H1 (cell line): ENCODE measurements at regions not wholly inside any gene's neighbourhood (a gene's known extent, or its start where the extent isn't known, plus 50 kb on each side); places are given as distances from the start of the nearest gene placed in this dataset.

Experiments
- CTCF ChIA-PET: fragments of 300-600 bp; sonication (Branson Sonifier 250); formaldehyde crosslinking; loops from one replicate; lab custom pipeline; 2021; ENCODE audit not compliant: partially characterized antibody; lab: Charles Lee
- POLR2A ChIA-PET: fragments of 300-600 bp; sonication (Branson Sonifier 250); formaldehyde crosslinking; loops from one replicate; lab custom pipeline; 2021; ENCODE audit warnings: inconsistent platforms; ENCODE audit not compliant: partially characterized antibody; lab: Charles Lee
- DNase-seq, 2 experiments: peaks; one replicate each; pipeline versions ENCODE4 v3.0.0 to v3.0.0-alpha.2; 2010 to 2022; ENCODE audit warnings: low spot score in 2 of 2, low read depth in 1 of 2, mixed read lengths in 1 of 2
- FAIRE-seq: peaks from 2 replicates; lab custom pipeline; 2011; peaks lifted over from hg19 to GRCh38; lab: Jason Lieb, UNC
- H2AFZ ChIP-seq: 2 replicates; pipeline ENCODE4 v1.8.1; 2012; ENCODE audit warnings: low read length, inconsistent platforms
- H2AK5ac ChIP-seq: 2 replicates; pipeline ENCODE4 v1.6.1; 2013; ENCODE audit warnings: low read depth, low read length
- H2BK120ac ChIP-seq: replicated peaks from 2 replicates; pipeline ENCODE3; 2013; ENCODE audit warnings: low read depth, low read length, inconsistent platforms
- H2BK12ac ChIP-seq: 2 replicates; pipeline ENCODE4 v1.6.1; 2013; ENCODE audit warnings: low read depth, low read length
- H2BK15ac ChIP-seq: 2 replicates; pipeline ENCODE4 v1.6.1; 2013; ENCODE audit warnings: low read length
- H2BK20ac ChIP-seq: 2 replicates; pipeline ENCODE4 v1.6.1; 2013; ENCODE audit warnings: low read length
- H2BK5ac ChIP-seq: 2 replicates; pipeline ENCODE4 v1.6.1; 2013; ENCODE audit warnings: low read depth, low read length
- H3K14ac ChIP-seq: 2 replicates; pipeline ENCODE4 v1.6.1; 2013; ENCODE audit warnings: inconsistent platforms; ENCODE audit not compliant: insufficient read length
- H3K18ac ChIP-seq: 2 replicates; pipeline ENCODE4 v1.6.1; 2013; ENCODE audit warnings: low read length; ENCODE audit errors: extremely low read depth
- H3K23ac ChIP-seq: 2 replicates; pipeline ENCODE4 v1.6.1; 2013; ENCODE audit warnings: inconsistent platforms; ENCODE audit not compliant: insufficient read length
- H3K23me2 ChIP-seq: 2 replicates; pipeline ENCODE4 v1.6.1; 2013; ENCODE audit warnings: low read depth, low read length
- H3K27ac ChIP-seq: 2 replicates; pipeline ENCODE4 v1.6.1; 2011; ENCODE audit warnings: low read depth, low read length, inconsistent platforms
- H3K27me3 ChIP-seq, 4 experiments: replicated peaks in 1 of 4; 1 replicate in 1 of 4; 2 replicates in 3 of 4; pipeline versions ENCODE4 v1.6.1 to v1.8.1; 2011 to 2013; ENCODE audit warnings: low read length in 3 of 4, mild to moderate bottlenecking in 3 of 4, inconsistent platforms in 2 of 4, mixed read lengths in 2 of 4, moderate library complexity in 1 of 4; ENCODE audit not compliant: control insufficient read depth in 3 of 4, insufficient read depth in 3 of 4; ENCODE audit errors: extremely low read depth in 1 of 4
- H3K36me3 ChIP-seq, 4 experiments: 2 replicates each; pipeline versions ENCODE4 v1.6.1 to v1.8.1; 2011 to 2013; ENCODE audit warnings: mild to moderate bottlenecking in 4 of 4, low read length in 3 of 4, moderate library complexity in 2 of 4, control low read depth in 1 of 4, inconsistent platforms in 1 of 4; ENCODE audit not compliant: insufficient read depth in 4 of 4, control insufficient read depth in 2 of 4
- H3K4ac ChIP-seq: replicated peaks from 2 replicates; pipeline ENCODE3; 2013; ENCODE audit warnings: low read length, low read depth, mixed read lengths, inconsistent platforms; ENCODE audit not compliant: insufficient read length
- H3K4me1 ChIP-seq, 4 experiments: replicated peaks in 1 of 4; 1 replicate in 1 of 4; 2 replicates in 3 of 4; pipeline versions ENCODE4 v1.6.1 to v1.8.1; 2011 to 2013; ENCODE audit warnings: low read length in 3 of 4, inconsistent platforms in 2 of 4, mixed read lengths in 1 of 4; ENCODE audit not compliant: insufficient read depth in 4 of 4, control insufficient read depth in 3 of 4
- H3K4me2 ChIP-seq, 2 experiments: 2 replicates each; pipeline versions ENCODE4 v1.6.1 to v1.8.1; 2011 to 2013; ENCODE audit warnings: low read depth in 2 of 2, low read length in 2 of 2, control low read depth in 1 of 2, inconsistent platforms in 1 of 2, mild to moderate bottlenecking in 1 of 2; ENCODE audit not compliant: insufficient read depth in 1 of 2
- H3K4me3 ChIP-seq, 4 experiments: fragments of 200-600, 300-600 bp in 1 of 4; sonication (generic), shearing (Covaris generic), sonication (Bioruptor Twin) in 1 of 4; 2 replicates each; pipeline versions ENCODE4 v1.5.1 to v1.8.1; 2011 to 2016; ENCODE audit warnings: low read length in 4 of 4, low read depth in 3 of 4, control low read depth in 2 of 4, inconsistent platforms in 2 of 4, mild to moderate bottlenecking in 2 of 4, mixed read lengths in 1 of 4, moderate library complexity in 1 of 4; ENCODE audit not compliant: insufficient read depth in 2 of 4; ENCODE audit errors: extremely low read depth in 1 of 4
- H3K56ac ChIP-seq: replicated peaks from 2 replicates; pipeline ENCODE3; 2013; ENCODE audit warnings: low read depth, mild to moderate bottlenecking, mixed read lengths, low read length, inconsistent platforms; ENCODE audit not compliant: insufficient read length
- H3K79me1 ChIP-seq: 2 replicates; pipeline ENCODE4 v1.6.1; 2013; ENCODE audit warnings: low read depth, low read length, control low read depth
- H3K79me2 ChIP-seq, 2 experiments: 2 replicates each; pipeline versions ENCODE4 v1.6.1 to v1.8.1; 2012 to 2013; ENCODE audit warnings: low read length in 2 of 2, mild to moderate bottlenecking in 2 of 2, inconsistent platforms in 1 of 2; ENCODE audit not compliant: insufficient read depth in 2 of 2, control insufficient read depth in 1 of 2
- H3K9ac ChIP-seq, 4 experiments: replicated peaks in 1 of 4; 1 replicate in 1 of 4; 2 replicates in 3 of 4; pipeline versions ENCODE4 v1.6.1 to v1.8.1; 2011 to 2013; ENCODE audit warnings: low read depth in 3 of 4, low read length in 3 of 4, control low read depth in 2 of 4, mild to moderate bottlenecking in 2 of 4, moderate library complexity in 2 of 4, inconsistent platforms in 1 of 4; ENCODE audit errors: extremely low read depth in 1 of 4
- H3K9me3 ChIP-seq, 2 experiments: 2 replicates each; pipeline versions ENCODE4 v1.6.1 to v1.8.1; 2012 to 2013; ENCODE audit warnings: mild to moderate bottlenecking in 2 of 2, moderate library complexity in 2 of 2, control low read depth in 1 of 2, inconsistent platforms in 1 of 2, low read depth in 1 of 2, low read length in 1 of 2, mixed read lengths in 1 of 2; ENCODE audit not compliant: insufficient read depth in 2 of 2
- H4K20me1 ChIP-seq, 2 experiments: replicated peaks in 1 of 2; 2 replicates each; pipeline versions ENCODE3 to v1.8.1; 2011 to 2013; ENCODE audit warnings: inconsistent platforms in 2 of 2, low read length in 2 of 2, mild to moderate bottlenecking in 1 of 2; ENCODE audit not compliant: insufficient read depth in 2 of 2, control insufficient read depth in 1 of 2
- H4K5ac ChIP-seq: 2 replicates; pipeline ENCODE4 v1.6.1; 2013; ENCODE audit warnings: low read length, low read depth, mixed read lengths, inconsistent platforms; ENCODE audit not compliant: insufficient read length
- H4K8ac ChIP-seq: 2 replicates; pipeline ENCODE4 v1.8.0; 2013; ENCODE audit warnings: mild to moderate bottlenecking, moderate library complexity, low read length, inconsistent platforms; ENCODE audit not compliant: insufficient read depth; ENCODE audit errors: extremely low read depth
- H4K91ac ChIP-seq: replicated peaks from 2 replicates; pipeline ENCODE3; 2013; ENCODE audit warnings: low read length, mixed read lengths, inconsistent platforms; ENCODE audit not compliant: insufficient read length
- ASH2L ChIP-seq: fragments of 200-600, 300-600 bp; sonication (generic); IDR thresholded peaks from one replicate; pipeline ENCODE4 v1.7.1; 2017; ENCODE audit warnings: low read length
- CHD2 ChIP-seq: IDR thresholded peaks from 2 replicates; pipeline ENCODE4 v1.6.1; 2012; ENCODE audit warnings: low read length, improper control_type of control experiment
- EGR1 ChIP-seq: IDR thresholded peaks from 2 replicates; pipeline ENCODE4 v1.6.1; 2011; ENCODE audit warnings: low read depth, low read length, borderline replicate concordance
- GTF2F1 ChIP-seq: IDR thresholded peaks from 2 replicates; pipeline ENCODE4 v1.6.1; 2012; ENCODE audit warnings: low read depth, low read length, improper control_type of control experiment, borderline replicate concordance
- JUN ChIP-seq: IDR thresholded peaks from 2 replicates; pipeline ENCODE4 v1.6.1; 2011; ENCODE audit warnings: low read depth, mild to moderate bottlenecking, improper control_type of control experiment, low read length
- NRF1 ChIP-seq: IDR thresholded peaks from 2 replicates; pipeline ENCODE4 v1.6.1; 2011; ENCODE audit warnings: mild to moderate bottlenecking, low read depth, low read length, improper control_type of control experiment
- PHF8 ChIP-seq: fragments of 200-600 bp; sonication (generic); conservative IDR thresholded peaks from 2 replicates; pipeline ENCODE4 v1.7.1; 2012; ENCODE audit warnings: low read depth, mild to moderate bottlenecking, inconsistent platforms, low read length, moderate library complexity
- RFX5 ChIP-seq: IDR thresholded peaks from 2 replicates; pipeline ENCODE4 v1.6.1; 2011; ENCODE audit warnings: low read depth, low read length, improper control_type of control experiment, borderline replicate concordance
- SIN3A ChIP-seq, 2 experiments: IDR thresholded peaks in 1 of 2; conservative IDR thresholded peaks in 1 of 2; 2 replicates each; pipeline ENCODE4 v1.6.1; 2011 to 2012; ENCODE audit warnings: low read length in 2 of 2, improper control_type of control experiment in 1 of 2, low read depth in 1 of 2, mild to moderate bottlenecking in 1 of 2
- SIRT6 ChIP-seq: IDR thresholded peaks from one replicate; pipeline ENCODE4 v1.7.1; 2012; ENCODE audit warnings: low read length, inconsistent platforms
- SP1 ChIP-seq: IDR thresholded peaks from 2 replicates; pipeline ENCODE4 v1.6.1; 2011; ENCODE audit warnings: low read depth, low read length
- SUZ12 ChIP-seq: fragments of 200-600 bp; sonication (generic); IDR thresholded peaks from 2 replicates; pipeline ENCODE4 v1.6.1; 2012; ENCODE audit warnings: mild to moderate bottlenecking, inconsistent platforms, low read length, moderate library complexity, mixed read lengths
- TAF7 ChIP-seq: optimal IDR thresholded peaks from 2 replicates; pipeline ENCODE3; 2011; ENCODE audit warnings: low read depth, mild to moderate bottlenecking, inconsistent platforms, low read length, moderate library complexity, borderline replicate concordance
- whole genome bisulfite sequencing, 2 experiments: shearing (Covaris generic) in 1 of 2; methylation state at CpG; one replicate each; pipeline versions ENCODE4 v1.1.6 to v1.1.7; 2013 to 2015; ENCODE audit warnings: low lambda C conversion rate in 2 of 2, mixed read lengths in 2 of 2, inconsistent platforms in 1 of 2, low coverage in 1 of 2, missing lambda C conversion rate in 1 of 2; ENCODE audit not compliant: insufficient replicate concordance in 2 of 2, insufficient coverage in 1 of 2, insufficient read length in 1 of 2; ENCODE audit errors: extremely low coverage in 1 of 2, missing lambda C conversion rate in 1 of 2; 5-methylcytosine and 5-hydroxymethylcytosine counted together
- TF ChIP-seq, protein P1 (sequence below): IDR thresholded peaks from 2 replicates; pipeline ENCODE4 v1.6.1; 2011; ENCODE audit warnings: low read depth, mild to moderate bottlenecking, low read length; ENCODE audit not compliant: insufficient read depth
- TF ChIP-seq, protein P2 (sequence below): IDR thresholded peaks from 2 replicates; pipeline ENCODE4 v1.6.1; 2012; ENCODE audit warnings: inconsistent platforms

DNA sequence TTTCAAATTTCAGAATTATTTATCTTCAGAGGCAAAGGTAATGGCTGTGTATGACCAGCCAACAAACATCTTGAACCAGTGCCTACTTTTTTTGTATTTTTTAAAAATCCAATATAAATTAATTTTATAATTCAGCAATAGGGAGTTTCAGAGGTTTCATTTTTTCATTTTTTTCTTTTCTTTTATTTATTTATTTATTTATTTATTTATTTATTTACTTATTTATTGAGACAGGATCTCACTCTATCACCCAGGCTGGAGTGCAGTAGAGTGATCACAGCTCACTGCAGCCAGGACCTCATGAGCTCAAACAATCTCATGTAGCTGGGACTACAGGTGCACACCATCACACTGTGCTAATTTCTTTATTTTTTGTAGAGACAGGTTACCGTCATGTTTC, 250.5 kb downstream of the TMEM47 start:
- Histone ChIP-seq H4K5ac (no peak overlapping the region), H3K4me2 (no peak overlapping the region), H4K20me1 (no peaks in the 10 kb centered on the region), H2BK120ac (no peak overlapping the region), H3K36me3 (no peaks in the 10 kb centered on the region), H2BK20ac (no peak overlapping the region), H3K14ac (no peak overlapping the region), H3K79me2 (no peaks in the 10 kb centered on the region), H3K4me1 (no peaks in the 10 kb centered on the region), H3K79me1 (no peaks in the 10 kb centered on the region), H2AFZ (no peak overlapping the region), H2AK5ac (no peak overlapping the region), H3K4ac (no peak overlapping the region), H4K91ac (no peak overlapping the region), H2BK12ac (no peak overlapping the region), H3K23me2 (no peaks in the 10 kb centered on the region), H3K56ac (no peak overlapping the region), H2BK5ac (no peak overlapping the region), H3K9ac (no peak overlapping the region), H3K9me3 (no peaks in the 10 kb centered on the region), H3K4me3 (no peak overlapping the region), H4K8ac (no peak overlapping the region), H2BK15ac (no peak overlapping the region), H3K27me3 (no peaks in the 10 kb centered on the region), H3K27ac (no peak overlapping the region), H3K23ac (no peak overlapping the region), H3K18ac (no peak overlapping the region)
- POLR2A ChIA-PET = no interaction called here
- FAIRE-seq = no peak
- no peak for DNase-seq
- CTCF ChIA-PET = interaction anchor here (1.6 kb wide), 1 partner anchor 11 kb away, joined by 3 read pairs; no protein-coding TSS in a partner anchor
- WGBS, 2 experiments = 100% methylated on average over 1 of the region's 1 CpG; no CpG with 5 or more reads in 1 of the 2 experiments
- TF ChIP-seq RFX5 = no peak
- TF ChIP-seq SIN3A (conservative IDR thresholded peaks at IDR 0.05 in 1 of 2, IDR thresholded peaks at IDR 0.05 in 1 of 2; ENCODE audit: low read depth in 1 of 2, low read length in 2 of 2) = no peak
- TF ChIP-seq EGR1 = no peak
- no peak for TF ChIP-seq TAF7
- no peak for TF ChIP-seq PHF8
- TF ChIP-seq SUZ12 = no peak
- no peak for TF ChIP-seq GTF2F1
- TF ChIP-seq, protein P1, sequence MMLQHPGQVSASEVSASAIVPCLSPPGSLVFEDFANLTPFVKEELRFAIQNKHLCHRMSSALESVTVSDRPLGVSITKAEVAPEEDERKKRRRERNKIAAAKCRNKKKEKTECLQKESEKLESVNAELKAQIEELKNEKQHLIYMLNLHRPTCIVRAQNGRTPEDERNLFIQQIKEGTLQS = no peak
- no peak for TF ChIP-seq SIRT6
- TF ChIP-seq SP1 = no peak
- TF ChIP-seq JUN = no peak
- TF ChIP-seq, protein P2, sequence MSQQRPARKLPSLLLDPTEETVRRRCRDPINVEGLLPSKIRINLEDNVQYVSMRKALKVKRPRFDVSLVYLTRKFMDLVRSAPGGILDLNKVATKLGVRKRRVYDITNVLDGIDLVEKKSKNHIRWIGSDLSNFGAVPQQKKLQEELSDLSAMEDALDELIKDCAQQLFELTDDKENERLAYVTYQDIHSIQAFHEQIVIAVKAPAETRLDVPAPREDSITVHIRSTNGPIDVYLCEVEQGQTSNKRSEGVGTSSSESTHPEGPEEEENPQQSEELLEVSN = no peak
- no peak for TF ChIP-seq ASH2L
- TF ChIP-seq CHD2 = no peak
- no peak for TF ChIP-seq NRF1
